HEK293T (cell line): ENCODE measurements at regions not wholly inside any gene's neighbourhood (a gene's known extent, or its start where the extent isn't known, plus 50 kb on each side); places are given as distances from the start of the nearest gene placed in this dataset.

Source experiments
- CTCF ChIA-PET: fragments of 350-600 bp; formaldehyde crosslinking; extraction: SDS; loops from one replicate; lab custom pipeline; 2021; ENCODE audit warnings: antibody characterized with exemption, inconsistent platforms; lab: Yijun Ruan, JAX
- POLR2A ChIA-PET: fragments of 350-600 bp; formaldehyde crosslinking; extraction: SDS; loops from one replicate; lab custom pipeline; 2020; ENCODE audit warnings: antibody characterized with exemption, inconsistent platforms; lab: Yijun Ruan, JAX
- DNase-seq: peaks from one replicate; pipeline ENCODE4 v3.0.0; 2012; ENCODE audit warnings: mixed read lengths; ENCODE audit errors: extremely low spot score
- ARNT ChIP-seq: fragments of 450-650 bp; IDR thresholded peaks from 2 replicates; pipeline ENCODE4 v1.6.1; 2017; ENCODE audit warnings: mild to moderate bottlenecking
- BHLHE40 ChIP-seq: fragments of 450-650 bp; IDR thresholded peaks from 2 replicates; pipeline ENCODE4 v1.6.1; 2016; ENCODE audit warnings: mild to moderate bottlenecking, moderate library complexity, borderline replicate concordance
- CTBP1 ChIP-seq: fragments of 450-650 bp; IDR thresholded peaks from 2 replicates; pipeline ENCODE4 v1.6.1; 2016; ENCODE audit warnings: borderline replicate concordance
- ELF4 ChIP-seq: fragments of 450-650 bp; IDR thresholded peaks from 2 replicates; pipeline ENCODE4 v1.6.1; 2017; ENCODE audit warnings: antibody characterized with exemption
- FOXA1 ChIP-seq: fragments of 450-650 bp; IDR thresholded peaks from 2 replicates; pipeline ENCODE4 v1.6.1; 2016; ENCODE audit warnings: mild to moderate bottlenecking
- FOXK2 ChIP-seq: fragments of 450-650 bp; IDR thresholded peaks from 2 replicates; pipeline ENCODE4 v1.6.1; 2016; ENCODE audit warnings: mild to moderate bottlenecking
- FOXM1 ChIP-seq: fragments of 450-650 bp; IDR thresholded peaks from 2 replicates; pipeline ENCODE4 v1.6.1; 2017; ENCODE audit warnings: mild to moderate bottlenecking, borderline replicate concordance
- HDGF ChIP-seq: fragments of 450-650 bp; IDR thresholded peaks from 2 replicates; pipeline ENCODE4 v1.6.1; 2017; ENCODE audit warnings: antibody characterized with exemption, borderline replicate concordance
- L3MBTL2 ChIP-seq: fragments of 450-650 bp; conservative IDR thresholded peaks from 2 replicates; pipeline ENCODE4 v1.6.1; 2016; ENCODE audit warnings: mild to moderate bottlenecking
- LEF1 ChIP-seq: fragments of 450-650 bp; IDR thresholded peaks from 2 replicates; pipeline ENCODE4 v1.6.1; 2017; ENCODE audit warnings: mild to moderate bottlenecking, borderline replicate concordance
- NFRKB ChIP-seq: fragments of 450-650 bp; IDR thresholded peaks from 2 replicates; pipeline ENCODE4 v1.6.1; 2016; ENCODE audit warnings: mild to moderate bottlenecking, moderate library complexity
- SP1 ChIP-seq: fragments of 450-650 bp; IDR thresholded peaks from 2 replicates; pipeline ENCODE4 v1.6.1; 2017
- SUZ12 ChIP-seq: fragments of 450-650 bp; IDR thresholded peaks from 2 replicates; pipeline ENCODE4 v1.6.1; 2016; ENCODE audit warnings: mild to moderate bottlenecking
- TARDBP ChIP-seq: fragments of 450-650 bp; IDR thresholded peaks from 2 replicates; pipeline ENCODE4 v1.6.1; 2016
- ZNF384 ChIP-seq: fragments of 450-650 bp; IDR thresholded peaks from 2 replicates; pipeline ENCODE4 v1.6.1; 2016
- TF ChIP-seq, protein P1 (sequence below): fragments of 450-650 bp; IDR thresholded peaks from 2 replicates; pipeline ENCODE4 v1.6.1; 2016

DNA sequence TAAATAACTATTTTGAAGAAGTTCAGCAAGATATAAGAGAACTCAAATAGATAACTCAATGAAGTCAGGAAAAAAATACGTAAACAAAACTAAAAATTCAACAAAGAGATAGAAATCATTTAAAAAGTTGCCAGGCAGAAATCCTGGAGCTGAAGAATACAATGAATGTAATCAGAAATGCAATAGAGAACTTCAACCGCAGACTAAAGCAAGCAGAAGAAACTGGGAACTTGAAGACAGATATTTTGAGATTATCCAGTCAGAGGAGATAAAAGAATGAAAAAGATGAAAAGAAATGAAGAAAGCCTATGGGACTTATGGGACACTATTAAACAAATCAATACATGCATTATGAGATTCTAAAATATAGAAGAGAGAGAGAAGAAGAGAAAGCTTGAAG lies 129.1 kb upstream of the LPAR1 start:
- ChIA-PET POLR2A (no interaction called here), CTCF (no interaction called here)
- TF ChIP-seq L3MBTL2, result no peak
- TF ChIP-seq ZNF384, result no peak
- TF ChIP-seq LEF1, result no peak
- no peak for TF ChIP-seq CTBP1
- TF ChIP-seq FOXK2, result no peak
- TF ChIP-seq FOXA1, result no peak
- TF ChIP-seq SP1, result no peak
- no peak for TF ChIP-seq HDGF
- TF ChIP-seq FOXM1, result no peak
- no peak for TF ChIP-seq ELF4
- TF ChIP-seq TARDBP, result no peak
- no peak for TF ChIP-seq SUZ12
- TF ChIP-seq ARNT, result no peak
- TF ChIP-seq BHLHE40, result no peak
- TF ChIP-seq, protein P1, sequence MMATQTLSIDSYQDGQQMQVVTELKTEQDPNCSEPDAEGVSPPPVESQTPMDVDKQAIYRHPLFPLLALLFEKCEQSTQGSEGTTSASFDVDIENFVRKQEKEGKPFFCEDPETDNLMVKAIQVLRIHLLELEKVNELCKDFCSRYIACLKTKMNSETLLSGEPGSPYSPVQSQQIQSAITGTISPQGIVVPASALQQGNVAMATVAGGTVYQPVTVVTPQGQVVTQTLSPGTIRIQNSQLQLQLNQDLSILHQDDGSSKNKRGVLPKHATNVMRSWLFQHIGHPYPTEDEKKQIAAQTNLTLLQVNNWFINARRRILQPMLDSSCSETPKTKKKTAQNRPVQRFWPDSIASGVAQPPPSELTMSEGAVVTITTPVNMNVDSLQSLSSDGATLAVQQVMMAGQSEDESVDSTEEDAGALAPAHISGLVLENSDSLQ, result no peak
- no peak for TF ChIP-seq NFRKB

GRCh38 chr9:111163716-111164389 lies 125.6 kb upstream of the LPAR1 start:
- TF ChIP-seq SUZ12 (no peak), CTBP1 (no peak), ARNT (no peak), ZNF384 (no peak), HDGF (no peak), FOXK2 (no peak)
- CTCF ChIA-PET, result no interaction called here
- DNase-seq, result no peak
- POLR2A ChIA-PET, result no interaction called here

More for the DNA sequence above, 129.1 kb upstream of the LPAR1 start:
- no peak for DNase-seq

- ChIA-PET CTCF (interaction anchor here (1.0 kb wide), 1 partner anchor 125 kb away, joined by 3 read pairs; no protein-coding TSS in a partner anchor), POLR2A (no interaction called here)
- DNase-seq, result no peak
- TF ChIP-seq ARNT, result no peak
- no peak for TF ChIP-seq CTBP1
Observed at GRCh38 chr9:111162026-111162425, 123.8 kb upstream of the LPAR1 start.

DNA sequence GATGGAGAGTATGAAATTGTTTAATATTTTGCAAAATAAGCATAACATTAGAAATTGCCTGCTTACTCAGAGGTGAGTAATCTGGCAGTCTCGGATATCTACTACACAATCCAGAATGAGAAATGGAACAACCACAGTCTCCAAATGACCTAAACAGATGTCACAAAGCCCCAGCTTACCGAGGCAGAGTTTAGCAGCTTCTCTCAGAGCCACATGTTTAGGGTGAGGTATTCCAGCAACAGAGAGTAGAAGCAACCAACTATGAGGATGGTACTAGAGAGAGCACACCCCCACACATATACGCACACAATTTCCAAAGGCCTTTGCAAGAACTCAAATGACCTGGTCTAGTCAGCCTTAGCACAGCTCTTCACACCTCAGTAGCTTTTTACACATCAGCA lies 122.7 kb upstream of the LPAR1 start:
- TF ChIP-seq HDGF (no peak), ELF4 (no peak), FOXM1 (no peak), TARDBP (no peak), SUZ12 (no peak), FOXA1 (no peak), CTBP1 (no peak), BHLHE40 (no peak), NFRKB (no peak), LEF1 (no peak), SP1 (no peak), L3MBTL2 (no peak), ARNT (no peak), FOXK2 (no peak), ZNF384 (no peak)
- TF ChIP-seq, protein P1, result no peak
- CTCF ChIA-PET, result no interaction called here
- POLR2A ChIA-PET, result no interaction called here
- DNase-seq, result no peak

DNA sequence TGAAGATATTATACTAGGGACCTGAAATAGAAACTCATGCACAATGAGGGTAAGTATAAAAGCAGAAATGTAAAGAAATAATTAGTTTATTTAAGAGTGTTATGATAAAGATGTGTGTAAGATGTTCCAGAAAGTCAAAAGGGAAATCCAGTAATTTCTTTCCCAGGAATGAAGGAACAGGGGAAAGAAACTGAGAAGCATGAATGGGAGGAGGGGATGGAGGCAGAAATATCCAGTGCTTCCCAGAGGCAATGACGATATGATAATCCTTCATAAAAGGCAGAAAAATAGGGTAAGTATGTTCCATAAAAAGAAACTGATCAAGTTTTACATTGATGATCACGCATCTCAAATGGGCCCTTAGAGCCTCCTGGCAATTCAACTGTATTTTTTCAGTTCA lies 120.7 kb upstream of the LPAR1 start:
- DNase-seq, result no peak
- no peak for TF ChIP-seq BHLHE40
- TF ChIP-seq SUZ12, result no peak
- TF ChIP-seq ZNF384, result no peak
- no peak for TF ChIP-seq L3MBTL2
- no peak for TF ChIP-seq ELF4
- no peak for TF ChIP-seq NFRKB
- no peak for TF ChIP-seq HDGF
- no peak for TF ChIP-seq LEF1
- TF ChIP-seq FOXM1, result no peak
- no peak for TF ChIP-seq SP1
- TF ChIP-seq, protein P1, result no peak
- no peak for TF ChIP-seq FOXK2
- TF ChIP-seq ARNT, result no peak
- TF ChIP-seq TARDBP, result no peak
- no peak for TF ChIP-seq FOXA1
- TF ChIP-seq CTBP1, result no peak
- CTCF ChIA-PET, result no interaction called here
- POLR2A ChIA-PET, result no interaction called here

DNA sequence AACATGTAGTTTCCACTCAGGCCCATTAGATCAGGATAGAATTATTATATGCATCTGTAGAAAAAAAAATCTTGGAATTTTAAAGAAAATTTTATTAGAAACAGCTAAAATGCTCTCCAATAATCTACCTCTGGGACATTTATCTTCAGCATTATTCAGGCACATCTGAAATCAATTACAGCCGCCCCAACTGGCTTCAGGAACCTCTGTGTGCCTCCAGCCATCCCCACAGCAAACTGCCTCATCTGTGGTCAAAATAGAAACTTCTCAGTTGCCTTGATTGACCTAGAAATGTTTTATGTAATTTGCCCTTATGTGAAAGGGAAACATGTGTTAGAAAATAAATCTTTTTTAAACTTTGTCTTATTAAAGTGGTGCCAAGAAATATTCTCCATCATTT lies 120.1 kb upstream of the LPAR1 start:
- TF ChIP-seq ELF4 (no peak), FOXK2 (no peak), NFRKB (no peak), SUZ12 (no peak), FOXM1 (no peak), ZNF384 (no peak), HDGF (no peak), TARDBP (no peak), SP1 (no peak)
- ChIA-PET POLR2A (no interaction called here), CTCF (no interaction called here)
- no peak for DNase-seq
